ENCODE measurements at regions not wholly inside any gene's neighbourhood (a gene's known extent, or its start where the extent isn't known, plus 50 kb on each side); places are given as distances from the start of the nearest gene placed in this dataset.
"Not testable (repeated sequence)": the region's sequence is repeated elsewhere in the genome, so short reads cannot be mapped to it uniquely, and the experiment has no call there.

GRCh38 chr11:56876621-56877275 lies 112.0 kb upstream of the OR5AK2 start:
- no peak for DNase-seq (ENCODE audit: low read depth)

GRCh38 chr11:56855217-56855616 lies 106.7 kb upstream of the OR9G4 start:
- no peak for DNase-seq (ENCODE audit: low read depth)

- DNase-seq (ENCODE audit: low read depth) = no peak
These were observed 103.6 kb upstream of the OR9G4 start for GRCh38 chr11:56852131-56852530.

- no peak for DNase-seq (ENCODE audit: low read depth)
These were observed 101.4 kb upstream of the OR9G4 start for GRCh38 chr11:56849852-56850251.

GRCh38 chr11:56849250-56849649 lies 100.8 kb upstream of the OR9G4 start:
- no peak for DNase-seq (ENCODE audit: low read depth)

- DNase-seq (ENCODE audit: low read depth) = no peak
These were observed 99.8 kb upstream of the OR9G4 start for GRCh38 chr11:56848141-56848809.

- no peak for DNase-seq (ENCODE audit: low read depth)
These were observed 98.4 kb upstream of the OR9G4 start for GRCh38 chr11:56846631-56847576.

GRCh38 chr11:56845121-56845732 lies 96.7 kb upstream of the OR9G4 start:
- DNase-seq (ENCODE audit: low read depth) = no peak

GRCh38 chr11:56843816-56844215 lies 95.3 kb upstream of the OR9G4 start:
- no peak for DNase-seq (ENCODE audit: low read depth)

GRCh38 chr11:56842814-56843794 lies 94.6 kb upstream of the OR9G4 start:
- DNase-seq (ENCODE audit: low read depth) = no peak

GRCh38 chr11:56841210-56841810 lies 92.8 kb upstream of the OR9G4 start:
- peak; percentile 61 for DNase-seq (ENCODE audit: low read depth)

GRCh38 chr11:56827357-56827756 lies 78.9 kb upstream of the OR9G4 start:
- DNase-seq (ENCODE audit: low read depth) = not testable (repeated sequence)

GRCh38 chr11:56819916-56820315 lies 71.4 kb upstream of the OR9G4 start:
- DNase-seq (ENCODE audit: low read depth) = no peak

GRCh38 chr11:56817661-56818060 lies 69.2 kb upstream of the OR9G4 start:
- no peak for DNase-seq (ENCODE audit: low read depth)

GRCh38 chr11:56816259-56816658 lies 67.8 kb upstream of the OR9G4 start:
- no peak for DNase-seq (ENCODE audit: low read depth)

GRCh38 chr11:56808326-56808725 lies 59.8 kb upstream of the OR9G4 start:
- DNase-seq (ENCODE audit: low read depth) = no peak

- DNase-seq (ENCODE audit: low read depth) = no peak
These were observed 51.3 kb upstream of the OR9G4 start for GRCh38 chr11:56799691-56800210.

All from ELR (cell line).